GM18870 (cell line): ENCODE measurements at regions not wholly inside any gene's neighbourhood (a gene's known extent, or its start where the extent isn't known, plus 50 kb on each side); places are given as distances from the start of the nearest gene placed in this dataset.

Experiments used
- ATAC-seq: cut with Tn5 transposase; IDR thresholded peaks from one replicate; pipeline ENCODE4 v1.9.1; 2021; ENCODE audit warnings: moderate library complexity; ENCODE audit not compliant: unreplicated experiment

- no peak for ATAC-seq
Observed at GRCh38 chr21:23699402-23699801, 1907.9 kb downstream of the MRPL39 start.

- ATAC-seq: no peak
Observed at GRCh38 chr21:23698619-23699018, 1908.7 kb downstream of the MRPL39 start.

DNA sequence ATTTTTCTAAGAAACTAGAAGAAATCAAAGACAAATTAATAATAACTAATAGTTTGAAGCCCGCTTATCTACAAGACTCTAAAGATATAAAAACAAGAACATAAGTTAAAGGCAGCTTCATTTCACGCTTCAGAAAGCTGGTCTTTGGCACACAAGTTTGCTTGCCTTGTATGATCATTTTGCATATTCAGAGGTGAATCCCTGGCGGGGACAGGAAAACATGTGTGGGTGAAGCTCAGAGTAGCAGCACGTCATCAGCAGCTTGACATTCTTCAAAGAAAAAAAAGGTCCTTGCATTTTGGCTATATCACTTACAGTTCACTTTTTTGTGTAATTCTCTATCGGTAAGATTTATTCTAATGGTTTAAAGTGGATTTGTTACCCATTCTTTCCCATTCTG is 1911.8 kb downstream of the MRPL39 start:
- no peak for ATAC-seq

DNA sequence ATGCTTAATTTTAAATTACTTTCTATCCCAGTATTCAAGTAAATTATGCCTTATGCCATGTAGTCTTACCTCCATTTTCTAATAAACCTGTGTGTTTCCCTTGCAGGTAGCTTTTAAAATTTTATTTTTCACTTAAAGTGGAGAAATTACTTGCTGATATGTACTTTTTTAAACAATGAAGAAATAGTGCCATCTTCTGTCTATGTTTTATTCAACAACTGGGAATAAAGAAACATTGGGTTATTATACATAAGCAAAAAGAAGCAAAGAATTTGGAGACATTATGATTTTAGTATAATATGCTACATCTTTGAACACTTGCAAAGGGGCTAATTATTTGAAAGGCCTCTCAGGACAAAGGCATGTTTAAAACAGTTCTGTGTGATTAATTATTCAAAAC is 1912.9 kb downstream of the MRPL39 start:
- no peak for ATAC-seq

DNA sequence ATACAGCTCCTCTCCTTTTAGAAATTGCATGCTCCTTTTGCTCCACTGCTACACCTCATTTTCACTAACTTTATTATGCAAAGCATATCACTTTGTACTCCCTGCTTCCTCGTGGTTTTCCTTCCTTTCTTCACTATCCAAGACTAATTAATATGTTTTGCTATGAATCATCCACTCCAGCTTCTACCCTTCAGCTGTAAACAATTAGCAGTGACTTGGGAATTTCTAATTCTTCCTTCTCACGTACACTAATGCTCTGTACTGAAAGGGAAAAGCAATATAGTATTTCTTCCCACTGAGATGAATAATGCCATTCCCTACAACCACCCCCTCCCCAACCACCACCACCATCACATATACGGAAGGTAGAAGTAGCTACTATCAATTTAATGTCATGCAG is 1917.0 kb downstream of the MRPL39 start:
- no peak for ATAC-seq

DNA sequence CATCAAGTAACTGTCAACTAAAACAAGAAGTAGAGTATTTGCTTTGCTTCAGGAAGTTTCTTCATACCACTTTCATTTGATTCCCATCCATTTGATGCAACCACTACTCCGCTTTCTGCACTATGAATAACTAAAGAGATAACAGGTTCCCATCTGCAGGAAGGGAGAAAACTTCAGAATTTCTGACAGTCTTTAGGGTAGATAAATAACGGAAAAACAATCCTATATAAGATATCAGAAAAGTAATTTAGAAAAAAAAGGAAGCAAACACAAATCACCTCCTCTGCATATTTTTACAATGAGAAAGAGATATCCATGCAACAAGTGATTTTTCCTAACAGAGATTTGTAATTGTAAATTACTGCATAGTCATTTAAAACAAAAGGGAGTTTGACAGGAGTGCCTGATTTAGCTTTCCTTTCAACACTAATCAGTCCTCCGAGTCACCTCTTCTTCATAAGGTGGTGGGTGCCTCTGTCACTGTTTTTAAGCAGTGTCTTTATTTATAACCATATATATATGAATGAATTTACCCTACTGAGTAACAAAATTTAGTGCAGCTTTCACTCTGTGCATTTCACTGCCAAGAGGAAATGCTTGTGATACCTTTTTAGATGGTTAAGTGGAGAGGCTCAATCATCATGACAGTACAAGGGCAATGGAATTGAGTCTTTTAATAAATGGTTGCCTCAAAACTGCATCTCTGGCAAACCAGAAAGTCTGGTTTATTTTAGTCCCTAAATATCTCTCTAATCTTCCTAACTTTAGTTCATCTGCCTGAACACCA is 1920.4 kb downstream of the MRPL39 start:
- ATAC-seq: no peak

- no peak for ATAC-seq
Observed at GRCh38 chr21:23684431-23684830, 1922.8 kb downstream of the MRPL39 start.

DNA sequence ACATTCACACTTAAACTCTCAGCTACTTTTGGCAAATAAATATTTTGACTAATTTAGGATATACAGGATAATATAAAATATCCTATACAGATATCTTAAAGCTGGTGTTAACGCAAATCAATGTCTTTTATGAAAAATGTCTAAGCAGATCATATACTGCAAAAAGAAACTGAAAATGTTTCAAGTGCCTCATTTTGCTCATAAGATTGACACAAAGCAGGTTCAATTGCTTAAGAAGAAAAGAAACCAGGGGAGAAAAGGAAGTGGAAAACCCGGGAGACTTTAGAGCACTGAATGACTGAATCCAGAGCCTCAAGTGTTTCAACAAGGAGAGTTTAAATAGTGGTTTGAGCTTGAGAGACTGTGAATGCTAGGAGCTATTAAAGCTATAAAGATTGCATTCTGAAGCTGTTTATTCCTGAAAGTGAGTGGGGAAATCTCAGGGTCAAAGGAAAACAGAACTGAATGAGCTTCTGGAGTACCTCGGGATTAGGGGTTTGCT is 1943.0 kb downstream of the MRPL39 start:
- no peak for ATAC-seq

- no peak for ATAC-seq
Observed at GRCh38 chr21:23660560-23660959, 1946.7 kb downstream of the MRPL39 start.

GRCh38 chr21:23644768-23645167 is 1962.5 kb downstream of the MRPL39 start:
- ATAC-seq: no peak

DNA sequence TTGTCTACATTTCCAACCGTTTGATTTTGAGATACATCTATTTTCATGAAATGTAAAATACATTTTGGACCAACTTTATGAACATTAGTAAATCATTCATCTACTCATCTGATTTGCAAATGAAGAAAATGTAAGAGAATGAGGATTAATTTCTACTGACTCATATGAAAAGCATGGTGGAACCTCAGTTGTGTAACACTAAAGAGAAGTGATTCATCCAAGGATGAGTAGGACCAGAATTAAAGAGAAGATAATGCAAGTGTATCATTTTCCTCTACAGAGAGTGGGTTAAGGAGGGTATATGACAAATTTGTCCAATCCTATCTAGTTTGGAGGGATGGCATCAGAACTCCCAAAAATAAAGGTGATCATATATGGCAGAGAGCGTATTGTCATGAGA is 1967.6 kb downstream of the MRPL39 start:
- ATAC-seq: no peak

DNA sequence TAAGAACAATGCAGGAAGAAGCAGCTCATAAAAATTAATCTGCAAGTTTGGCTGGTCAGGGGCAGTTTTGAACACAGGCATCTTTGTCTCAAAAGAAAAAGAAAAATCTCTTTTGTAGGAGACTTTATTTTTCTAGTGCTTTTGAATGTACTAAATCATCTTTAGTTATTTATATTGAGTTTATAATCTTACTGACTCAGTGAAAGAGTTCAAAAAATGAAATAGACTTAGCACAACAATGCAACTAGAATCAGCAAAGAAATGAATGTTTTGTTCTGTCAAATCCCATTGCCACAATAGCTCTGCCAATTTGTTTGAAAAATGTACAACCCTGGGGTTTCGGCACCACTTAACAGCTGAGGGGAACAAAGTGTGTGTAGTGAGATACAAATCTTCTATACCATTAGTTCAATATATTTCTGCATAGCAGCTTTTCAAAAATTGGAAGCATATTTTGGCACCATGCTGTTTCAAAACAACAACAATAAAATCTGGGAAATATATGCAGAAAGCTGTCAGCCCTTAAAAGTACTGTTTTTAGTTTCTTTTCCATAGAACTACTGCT is 1969.1 kb downstream of the MRPL39 start:
- ATAC-seq: no peak

DNA sequence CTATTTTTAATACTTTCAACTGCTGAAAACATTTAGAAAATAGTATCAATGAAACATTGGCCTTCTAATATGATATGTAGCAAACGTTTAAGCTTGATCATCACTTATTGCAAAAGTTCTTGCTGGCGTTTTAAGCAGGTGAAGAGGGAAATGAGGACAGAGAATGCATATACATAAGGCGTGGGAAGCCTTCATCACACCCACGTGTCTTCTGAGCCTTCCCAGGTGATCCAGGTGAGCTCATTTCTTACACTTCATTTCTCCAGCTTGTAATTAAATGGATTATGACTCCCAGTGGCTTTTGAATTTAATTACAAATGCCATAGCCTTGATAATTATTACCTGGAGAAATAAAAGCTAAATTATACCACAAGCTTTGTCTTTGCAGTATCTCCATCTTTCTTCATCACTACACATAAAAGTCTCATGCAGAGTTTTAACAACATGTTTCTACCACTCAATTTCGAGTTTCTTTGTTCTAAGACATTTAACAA is 1973.8 kb downstream of the MRPL39 start:
- no peak for ATAC-seq

DNA sequence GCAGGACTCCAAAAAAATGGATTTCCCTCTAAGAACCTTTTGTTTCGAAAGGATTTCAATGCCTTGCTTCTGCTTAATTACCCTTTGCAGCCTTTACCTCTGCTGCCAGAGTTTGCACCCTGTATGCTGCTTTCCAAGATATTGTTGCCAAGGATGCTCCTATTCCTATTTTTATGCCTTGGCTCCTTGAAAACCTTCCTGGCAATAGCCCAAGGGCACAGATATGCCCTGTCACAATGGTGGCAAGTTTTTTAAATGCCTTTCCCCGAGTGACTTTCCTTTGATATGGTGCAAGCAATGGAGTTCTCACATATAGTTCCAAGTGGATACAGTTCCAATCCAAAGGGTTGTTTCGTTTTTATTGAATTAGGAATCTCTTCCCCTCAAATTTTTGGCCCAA is 1983.0 kb downstream of the MRPL39 start:
- no peak for ATAC-seq

- no peak for ATAC-seq
Observed at GRCh38 chr21:23613014-23613413, 1994.3 kb downstream of the MRPL39 start.

GRCh38 chr21:23612210-23612609 is 1995.1 kb downstream of the MRPL39 start:
- no peak for ATAC-seq

DNA sequence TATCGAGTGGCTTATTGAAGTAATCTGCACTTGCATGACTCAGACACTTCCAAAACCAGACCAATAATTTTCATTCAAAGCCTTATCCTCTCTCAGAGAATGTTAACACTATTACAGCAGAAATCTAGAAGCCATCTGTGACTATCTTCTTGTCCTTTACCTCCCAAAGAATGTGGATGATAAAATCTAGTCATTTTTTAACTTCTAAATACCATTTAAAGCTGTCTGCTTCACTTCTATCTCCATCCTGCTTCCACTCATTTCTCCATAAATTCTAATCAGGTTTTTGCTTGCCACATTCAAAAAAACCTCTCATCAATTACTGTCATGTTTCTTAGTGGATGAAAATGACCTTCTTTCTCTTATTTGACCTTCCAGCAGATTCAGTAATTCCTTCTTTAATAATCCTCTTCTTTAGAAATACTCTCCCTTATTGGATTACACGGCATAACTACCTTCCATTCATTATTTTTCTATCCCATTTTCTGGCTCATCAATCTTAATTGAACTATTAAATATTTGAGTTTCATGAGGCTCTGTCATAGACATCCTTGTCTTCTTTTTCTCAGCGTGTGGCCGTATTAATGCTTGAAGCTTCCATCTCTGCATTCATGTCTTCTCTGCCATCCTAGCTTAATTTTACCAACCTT is 1999.4 kb downstream of the MRPL39 start:
- no peak for ATAC-seq

DNA sequence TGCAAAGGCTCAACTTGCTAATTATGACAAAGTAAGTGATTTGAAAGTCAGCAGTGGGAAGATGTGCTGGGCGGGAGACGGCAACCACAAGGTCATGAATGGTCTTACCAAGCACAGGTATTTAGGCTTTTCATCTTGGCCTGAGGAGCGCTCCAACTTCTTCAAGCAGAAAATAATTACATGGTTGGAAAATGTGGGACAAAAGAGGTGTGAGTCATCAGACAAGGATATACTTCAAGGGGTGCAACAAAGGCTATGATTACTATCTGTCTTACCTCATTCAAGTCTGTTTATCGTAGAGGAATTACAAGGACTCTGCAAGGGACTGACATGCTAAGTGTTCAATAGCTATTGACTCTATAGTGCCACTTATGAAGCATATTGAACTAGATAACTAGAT is 2005.7 kb downstream of the MRPL39 start:
- ATAC-seq: no peak

GRCh38 chr21:23593582-23593981 is 2013.7 kb downstream of the MRPL39 start:
- ATAC-seq: no peak

GRCh38 chr21:23585419-23585818 is 2021.9 kb downstream of the MRPL39 start:
- no peak for ATAC-seq

- no peak for ATAC-seq
Observed at GRCh38 chr21:23579573-23579972, 2027.7 kb downstream of the MRPL39 start.

DNA sequence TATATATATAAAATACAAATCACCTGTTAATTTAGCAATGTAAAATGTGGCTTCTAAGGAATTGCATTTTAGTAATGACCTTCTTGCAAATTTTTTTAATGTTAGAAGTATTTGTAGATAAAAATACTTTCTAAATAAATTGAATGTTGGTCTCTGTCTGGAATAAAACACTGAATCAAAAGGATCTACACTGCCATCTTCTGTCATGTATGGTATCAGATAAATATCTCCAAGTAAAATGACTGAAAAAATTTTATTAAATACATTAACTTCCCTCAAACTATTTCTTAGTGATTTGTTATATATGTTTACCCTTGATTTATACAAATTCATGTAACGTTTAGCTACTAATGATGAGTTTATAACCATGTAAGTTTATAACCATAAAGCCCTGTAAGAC is 2029.3 kb downstream of the MRPL39 start:
- no peak for ATAC-seq
